Activated CD4-positive, alpha-beta T cell treated with anti-CD3 and anti-CD28 coated beads, Interleukin-2, Interleukin-4, amounts not matched to agents 100 ng/mL and 50 ng/mL, durations not matched to agents 16 hours and 8 hours (primary cell): ENCODE measurements at regions not wholly inside any gene's neighbourhood (a gene's known extent, or its start where the extent isn't known, plus 50 kb on each side); places are given as distances from the start of the nearest gene placed in this dataset.
"Not testable (repeated sequence)": the region's sequence is repeated elsewhere in the genome, so short reads cannot be mapped to it uniquely, and the experiment has no call there.

Experiments
- DNase-seq: peaks from one replicate; pipeline ENCODE4 v3.0.0-alpha.2; 2020; ENCODE audit warnings: low spot score

DNA sequence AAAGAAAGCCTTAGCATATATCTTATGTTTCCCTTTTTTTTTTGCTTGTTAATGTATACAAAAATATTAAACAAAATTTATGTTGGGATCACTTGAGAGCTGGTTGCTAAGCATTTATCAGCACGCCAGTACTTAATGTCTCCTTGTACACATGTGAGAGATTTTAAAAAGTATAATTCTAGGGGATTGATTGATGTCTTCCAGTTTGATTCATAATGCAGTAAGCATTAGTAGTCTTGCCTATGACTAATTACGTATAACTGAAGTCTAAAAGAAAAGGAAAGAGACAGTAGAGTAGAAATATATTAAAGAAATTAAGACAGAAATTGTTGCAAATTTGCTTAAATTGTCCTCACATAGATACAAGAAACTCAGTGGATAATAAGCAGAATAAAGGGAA is 1630.4 kb upstream of the B3GALT2 start:
- DNase-seq, result no peak

DNA sequence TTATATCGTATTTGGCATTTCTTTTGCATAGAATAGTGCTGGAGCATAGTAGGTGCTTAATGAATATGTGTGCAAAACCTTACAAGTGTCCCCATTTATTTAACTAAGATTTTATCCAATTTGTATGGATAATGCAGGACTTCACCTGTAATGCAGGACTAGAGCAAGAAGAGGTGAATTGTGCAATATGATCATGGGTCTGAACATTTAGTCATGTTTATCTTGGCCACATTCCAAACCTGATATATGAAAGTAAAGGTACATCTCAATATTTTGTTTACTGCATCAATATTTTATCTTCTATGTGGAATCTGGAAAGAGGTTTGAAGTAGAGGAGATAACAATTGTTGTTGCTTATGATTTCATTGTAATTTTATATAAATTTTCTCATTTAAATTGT is 1626.7 kb upstream of the B3GALT2 start:
- DNase-seq, result no peak

- no peak for DNase-seq
Observed at GRCh38 chr1:194809665-194810064, 1623.3 kb upstream of the B3GALT2 start.

- DNase-seq, result no peak
Observed at GRCh38 chr1:194809215-194809614, 1622.8 kb upstream of the B3GALT2 start.

GRCh38 chr1:194807530-194808220 is 1621.3 kb upstream of the B3GALT2 start:
- DNase-seq, result no peak

- no peak for DNase-seq
Observed at GRCh38 chr1:194802572-194802971, 1616.2 kb upstream of the B3GALT2 start.

- no peak for DNase-seq
Observed at GRCh38 chr1:194795917-194796593, 1609.6 kb upstream of the B3GALT2 start.

DNA sequence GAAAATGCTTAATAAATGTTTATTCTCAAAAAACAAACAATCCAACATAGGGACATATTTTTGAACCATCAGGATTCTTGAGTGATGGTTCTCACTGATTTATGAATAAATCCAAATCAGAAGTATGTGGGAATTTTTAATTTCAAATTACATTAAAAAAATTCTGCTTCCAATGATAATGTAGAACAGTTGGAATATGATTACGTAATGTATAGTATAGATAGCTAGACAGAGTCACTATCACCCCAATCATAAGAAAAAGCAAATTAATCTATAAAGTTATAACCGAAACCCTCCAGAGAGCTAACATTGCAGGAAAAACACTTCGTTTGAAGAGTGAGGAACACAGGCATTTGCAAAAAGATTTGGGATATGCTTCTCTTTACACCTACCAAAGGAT is 1600.6 kb upstream of the B3GALT2 start:
- no peak for DNase-seq

- no peak for DNase-seq
Observed at GRCh38 chr1:194786027-194786426, 1599.6 kb upstream of the B3GALT2 start.

- DNase-seq, result no peak
Observed at GRCh38 chr1:194776657-194777056, 1590.2 kb upstream of the B3GALT2 start.

DNA sequence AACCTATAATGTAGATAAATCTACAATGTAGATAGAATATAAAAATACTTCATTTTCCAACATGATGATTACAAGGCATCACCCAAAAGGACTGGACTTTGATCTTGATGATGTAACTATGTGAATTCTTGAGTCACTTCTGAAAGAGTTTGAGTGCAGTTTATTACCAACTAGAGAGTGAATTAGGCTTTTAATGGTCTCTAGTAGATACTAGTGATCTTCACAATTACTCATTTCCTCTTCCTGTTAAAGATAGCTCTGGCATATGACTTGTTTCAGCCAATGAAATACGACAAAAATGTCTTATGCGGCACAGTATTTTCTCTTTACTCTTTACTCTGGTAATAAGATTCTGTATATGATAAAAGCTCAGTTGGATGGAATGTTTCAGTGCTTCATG is 1588.1 kb upstream of the B3GALT2 start:
- no peak for DNase-seq

GRCh38 chr1:194755241-194755994 is 1569.0 kb upstream of the B3GALT2 start:
- DNase-seq, result no peak

GRCh38 chr1:194738843-194739242 is 1552.4 kb upstream of the B3GALT2 start:
- DNase-seq, result not testable (repeated sequence)

GRCh38 chr1:194734970-194735369 is 1548.6 kb upstream of the B3GALT2 start:
- no peak for DNase-seq

GRCh38 chr1:194731025-194731424 is 1544.6 kb upstream of the B3GALT2 start:
- no peak for DNase-seq

- DNase-seq, result no peak
Observed at GRCh38 chr1:194730304-194730703, 1543.9 kb upstream of the B3GALT2 start.

GRCh38 chr1:194723067-194723466 is 1536.7 kb upstream of the B3GALT2 start:
- no peak for DNase-seq

DNA sequence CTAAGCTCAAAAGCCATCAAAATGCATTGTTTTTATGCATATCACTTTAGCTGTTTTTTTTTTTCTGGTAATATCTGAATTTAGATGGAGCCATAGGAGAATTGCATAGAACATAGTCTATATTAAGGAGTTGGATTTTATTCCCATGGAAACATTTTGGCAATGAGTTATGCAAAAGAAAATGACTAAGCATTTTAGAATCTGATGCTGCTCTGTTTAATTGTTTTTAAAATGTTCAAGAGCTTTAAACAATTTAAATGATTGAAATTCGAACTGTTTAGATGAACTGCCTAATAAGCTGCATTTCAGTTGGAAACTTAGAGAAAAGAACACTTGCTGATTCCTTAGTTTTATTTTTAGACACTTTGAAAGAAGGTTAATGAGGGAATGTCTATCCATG is 1531.5 kb upstream of the B3GALT2 start:
- no peak for DNase-seq

DNA sequence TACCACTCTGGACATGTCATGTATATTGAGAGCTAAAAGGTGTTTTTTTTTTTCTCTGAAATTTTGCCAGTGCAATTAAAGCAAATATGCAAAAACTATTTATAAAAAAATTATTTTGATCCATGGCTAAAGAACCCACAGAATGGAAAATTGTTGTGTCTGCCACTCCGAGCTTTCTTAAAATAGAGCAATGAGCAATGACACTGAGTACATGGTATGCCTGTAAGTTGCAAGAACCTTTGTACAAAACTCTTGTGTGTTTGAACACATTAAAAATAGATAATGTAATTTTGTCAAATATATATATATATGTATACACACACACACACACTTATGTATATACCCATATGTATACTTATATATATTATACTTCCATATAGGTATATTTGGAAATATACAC is 1530.9 kb upstream of the B3GALT2 start:
- DNase-seq, result no peak

DNA sequence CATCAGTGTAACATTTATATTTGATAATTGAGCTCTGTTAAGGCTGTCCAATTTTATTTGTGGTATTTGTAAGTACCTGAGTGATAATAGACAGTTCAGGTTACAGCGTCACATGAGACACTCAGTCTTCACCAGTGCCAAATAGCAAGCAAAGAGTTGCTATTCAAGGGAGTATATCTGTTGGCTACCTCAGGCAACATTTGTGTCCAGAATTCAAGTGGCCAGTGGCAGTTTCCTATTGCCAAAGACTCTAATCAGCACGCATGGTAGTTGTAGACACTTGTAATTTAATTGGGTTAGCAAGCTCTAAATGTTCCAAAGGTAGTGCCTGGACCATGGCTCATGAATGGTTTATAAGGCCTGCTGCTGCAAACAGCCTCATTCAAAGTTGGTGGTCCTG is 1524.3 kb upstream of the B3GALT2 start:
- no peak for DNase-seq

DNA sequence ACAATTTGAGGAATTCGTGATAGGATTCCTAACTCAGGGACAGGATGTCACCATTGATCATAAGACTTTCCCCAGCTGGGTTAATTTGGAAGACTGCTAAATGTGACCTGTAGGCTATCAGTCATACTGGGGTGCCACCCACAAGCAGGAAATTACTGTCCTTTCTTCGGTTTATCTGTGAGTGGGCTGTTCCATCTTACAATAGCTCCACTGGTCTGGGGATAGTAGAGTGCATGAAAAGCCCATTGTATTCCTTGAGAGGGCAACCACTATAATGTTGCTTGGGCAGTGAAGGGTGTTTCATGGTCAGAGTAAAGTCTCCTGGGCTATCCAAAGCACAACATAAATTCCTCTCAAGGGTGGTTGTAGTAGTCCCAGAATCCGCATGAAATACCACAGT is 1523.0 kb upstream of the B3GALT2 start:
- no peak for DNase-seq

GRCh38 chr1:194707074-194707473 is 1520.7 kb upstream of the B3GALT2 start:
- no peak for DNase-seq
